ENCODE measurements at regions not wholly inside any gene's neighbourhood (a gene's known extent, or its start where the extent isn't known, plus 50 kb on each side); places are given as distances from the start of the nearest gene placed in this dataset.

GRCh38 chr5:51651889-51652288 is 268.6 kb downstream of the ISL1 start:
- TF ChIP-seq CTCF (IDR thresholded peaks at IDR 0.05) (no peak), EP300 (IDR thresholded peaks at IDR 0.05; ENCODE audit: low read depth) (no peak), POLR2AphosphoS5 (IDR thresholded peaks at IDR 0.05) (no peak), POLR2A (IDR thresholded peaks at IDR 0.05) (no peak)
